Left lobe of liver (tissue), 2 donors: ENCODE measurements at regions not wholly inside any gene's neighbourhood (a gene's known extent, or its start where the extent isn't known, plus 50 kb on each side); places are given as distances from the start of the nearest gene placed in this dataset.
"Not testable (repeated sequence)": the region's sequence is repeated elsewhere in the genome, so short reads cannot be mapped to it uniquely, and the experiment has no call there.

Experiments
- ATAC-seq: fragments of 200-7000 bp; cut with Tn5 transposase; one replicate; pipeline ENCODE4 v1.9.1; 2020; ENCODE audit warnings: mild to moderate bottlenecking, moderate library complexity
- DNase-seq: peaks from one replicate; pipeline ENCODE4 v3.0.0-alpha.2; 2020; ENCODE audit warnings: low spot score
- donor health status: DM: no; HTN: no; CAD: no; lungs with moderate emphysema.
- donor health status: DM: no; HTN: yes; CAD: no.

DNA sequence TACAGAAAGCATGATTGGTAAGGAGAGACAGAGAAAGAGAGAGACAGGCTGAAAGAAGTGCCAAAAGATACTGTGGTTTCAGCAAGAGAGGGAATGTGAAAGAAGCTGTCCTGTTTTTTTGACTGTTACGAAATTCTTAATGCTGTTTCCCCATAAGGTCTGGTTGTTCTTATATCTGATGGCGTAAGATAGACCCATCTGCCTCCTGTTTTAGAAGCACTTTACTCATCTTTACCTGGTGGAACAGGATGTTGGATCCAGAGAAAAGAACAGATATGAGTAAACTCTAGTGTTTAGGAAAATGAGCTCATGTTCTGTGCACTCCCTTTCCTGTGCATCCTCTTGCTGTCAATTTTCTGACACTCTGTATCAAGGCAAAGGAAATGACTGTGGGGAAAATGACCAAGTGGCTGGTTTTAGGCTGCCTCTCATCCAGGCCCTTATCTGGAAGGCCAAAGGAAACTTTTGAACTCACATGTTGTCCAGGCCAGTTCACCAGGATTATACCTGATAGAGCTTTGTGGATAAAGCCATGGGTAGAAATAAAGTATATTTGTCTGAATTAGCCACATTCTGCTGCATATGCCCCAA, 311.7 kb upstream of the HTR2C start:
- no peak for DNase-seq
- ATAC-seq: no peak

DNA sequence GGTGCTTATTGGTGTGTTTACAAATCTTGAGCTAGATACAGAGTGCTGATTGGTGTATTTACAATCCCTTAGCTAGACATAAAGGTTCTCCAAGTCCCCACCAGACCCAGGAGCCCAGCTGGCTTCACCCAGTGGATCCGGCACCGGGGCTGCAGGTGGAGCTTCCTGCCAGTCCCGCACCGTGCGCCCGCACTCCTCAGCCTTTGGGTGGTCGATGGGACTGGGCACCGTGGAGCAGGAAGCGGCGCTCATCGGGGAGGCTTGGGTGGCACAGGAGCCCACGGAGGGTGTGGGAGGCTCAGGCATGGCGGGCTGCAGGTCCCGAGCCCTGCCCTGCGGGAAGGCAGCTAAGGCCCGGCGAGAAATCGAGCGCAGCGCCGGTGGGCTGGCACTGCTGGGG, 313.5 kb upstream of the HTR2C start:
- DNase-seq, ATAC-seq: not testable (repeated sequence)

GRCh38 chrX:114268643-114269042, 315.2 kb upstream of the HTR2C start:
- ATAC-seq (no peak), DNase-seq (no peak)

- ATAC-seq (no peak), DNase-seq (no peak)
These were observed 316.7 kb upstream of the HTR2C start for GRCh38 chrX:114267142-114267541.

DNA sequence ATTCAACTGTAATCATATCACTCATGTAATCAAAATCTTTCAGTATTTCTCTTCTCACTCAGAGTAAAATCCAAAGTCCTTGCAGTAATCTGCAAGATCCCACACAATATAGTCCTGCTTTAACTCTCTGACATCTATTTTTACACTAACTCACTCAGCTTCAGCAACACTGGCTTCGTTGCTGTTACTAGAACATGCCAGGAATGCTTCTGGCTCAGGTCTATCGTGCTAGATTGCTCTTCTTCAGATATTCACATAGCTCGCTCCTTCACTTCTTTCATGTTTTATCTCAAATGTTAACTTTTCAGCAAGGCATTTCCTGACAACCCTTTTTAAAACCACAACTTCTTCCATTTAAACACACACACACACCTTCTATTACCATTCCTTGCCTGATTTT, 331.7 kb upstream of the HTR2C start:
- ATAC-seq (no peak), DNase-seq (no peak)

GRCh38 chrX:114251575-114251974, 332.3 kb upstream of the HTR2C start:
- no peak for ATAC-seq
- DNase-seq: no peak

GRCh38 chrX:114221445-114221844, 362.4 kb upstream of the HTR2C start:
- no peak for ATAC-seq
- no peak for DNase-seq

GRCh38 chrX:114210879-114211278, 373.0 kb upstream of the HTR2C start:
- DNase-seq (no peak), ATAC-seq (no peak)

DNA sequence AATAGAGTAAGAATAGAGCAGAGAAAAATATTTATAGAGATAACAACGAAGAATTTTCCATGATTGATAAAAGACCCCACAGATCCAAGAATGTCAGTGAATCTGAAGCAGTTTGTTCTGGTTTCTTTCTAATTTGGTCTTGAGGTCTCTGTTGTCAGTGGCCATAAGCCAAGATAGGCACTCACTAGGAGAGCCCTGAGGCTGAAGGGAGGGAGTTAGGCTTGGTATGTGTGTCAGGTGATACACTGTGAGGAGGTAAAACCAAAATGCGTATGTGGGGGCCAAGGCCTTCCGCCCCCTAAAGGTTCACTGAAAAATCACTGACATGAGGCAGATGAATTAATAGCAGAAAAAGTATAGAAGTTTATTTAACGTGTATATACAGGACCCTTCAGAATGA, 382.3 kb upstream of the HTR2C start:
- DNase-seq (no peak), ATAC-seq (no peak)

GRCh38 chrX:114181195-114181594, 402.7 kb upstream of the HTR2C start:
- ATAC-seq (no peak), DNase-seq (no peak)

DNA sequence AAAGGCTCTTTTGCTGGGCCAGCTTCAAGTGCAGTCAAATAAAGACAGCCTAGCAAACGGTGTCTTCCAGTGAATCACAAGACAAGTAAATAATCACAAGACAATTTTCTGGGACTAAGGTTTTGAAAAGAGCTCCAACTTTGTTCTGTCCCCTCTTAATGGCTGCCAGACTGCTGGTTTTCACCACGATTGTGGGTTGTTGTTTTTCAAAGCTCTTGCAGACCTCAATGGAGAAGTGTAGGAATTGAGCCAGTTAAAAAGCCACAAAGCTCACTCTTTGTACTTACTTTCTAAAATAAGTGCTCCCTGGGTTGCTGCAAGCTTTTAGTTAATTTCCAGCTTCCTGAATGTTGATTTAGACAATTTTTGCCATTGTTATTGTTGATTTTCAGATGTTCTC, 405.8 kb upstream of the HTR2C start:
- ATAC-seq: no peak
- DNase-seq: no peak

GRCh38 chrX:114167276-114167675, 416.6 kb upstream of the HTR2C start:
- not testable (repeated sequence) for DNase-seq, ATAC-seq

DNA sequence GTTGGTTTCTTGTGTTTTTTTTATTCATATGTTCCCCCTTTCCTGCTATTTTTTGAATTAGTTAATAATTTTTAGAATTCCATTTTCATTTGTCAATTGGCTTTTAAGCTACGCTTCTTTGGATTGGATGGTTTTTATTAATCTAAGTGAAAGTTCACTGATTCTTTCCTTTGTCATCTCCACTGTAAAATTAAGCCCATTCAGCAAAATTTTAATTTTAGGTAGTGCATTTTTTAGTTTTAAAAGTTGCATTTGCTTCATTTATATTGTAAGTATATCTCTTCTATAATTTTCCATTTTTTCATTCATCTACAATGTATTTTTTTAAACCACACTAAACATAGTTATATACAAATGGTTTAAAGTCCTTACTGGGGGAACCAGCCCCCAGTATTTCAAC, 417.3 kb upstream of the HTR2C start:
- DNase-seq: no peak
- no peak for ATAC-seq

GRCh38 chrX:114165537-114165936, 418.3 kb upstream of the HTR2C start:
- DNase-seq (no peak), ATAC-seq (no peak)

DNA sequence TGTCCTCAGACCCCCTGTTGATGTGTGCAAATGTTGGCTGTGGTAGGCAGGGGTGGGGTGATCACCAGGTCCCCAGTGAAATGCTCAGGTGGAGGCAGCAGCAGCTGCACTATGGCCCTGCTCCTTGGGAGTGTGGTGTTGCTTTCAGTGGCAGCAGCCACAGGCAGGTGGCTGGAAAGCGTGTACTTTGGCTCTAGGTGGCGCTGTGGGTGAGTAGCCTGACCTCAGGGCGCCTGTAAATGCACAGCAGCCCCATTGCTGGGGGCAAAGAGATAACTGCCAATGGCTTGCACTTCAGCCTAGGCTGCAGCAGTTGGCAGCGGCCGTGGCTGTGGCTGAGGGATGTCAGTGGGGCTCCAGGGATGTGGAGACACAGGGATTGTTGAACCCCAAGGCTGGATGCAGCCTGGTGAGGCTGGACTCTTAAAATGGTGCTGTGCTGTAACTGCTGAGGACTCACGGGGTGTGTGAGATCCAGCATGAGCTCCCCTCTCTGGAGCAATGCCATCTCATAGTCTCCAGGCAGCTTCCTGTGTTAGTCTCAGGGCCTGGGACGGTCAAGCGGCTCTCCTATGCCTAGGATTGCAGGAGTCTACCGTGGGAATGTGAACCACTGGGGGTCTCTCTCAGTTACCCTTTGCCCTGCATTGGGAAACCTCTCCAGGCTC, 421.7 kb upstream of the HTR2C start:
- ATAC-seq (no peak), DNase-seq (no peak)

DNA sequence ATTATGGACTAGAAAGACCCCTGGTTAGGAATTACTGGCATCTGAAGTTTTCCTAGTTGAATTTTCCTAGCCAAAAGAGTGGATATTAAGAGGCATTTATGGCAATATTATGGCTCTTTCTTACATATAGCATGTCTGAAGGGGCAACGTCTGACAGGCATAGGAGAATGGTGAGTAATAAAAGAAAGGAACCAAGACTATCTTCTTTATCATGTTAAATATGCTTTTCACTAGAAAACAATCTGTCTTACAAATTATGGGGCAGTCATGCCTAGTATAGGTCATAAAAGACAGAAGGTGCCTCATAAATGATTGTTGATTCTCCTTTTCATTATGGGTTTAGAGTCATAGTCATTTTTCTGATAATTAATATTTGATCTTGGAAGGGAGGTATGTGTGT, 431.1 kb upstream of the HTR2C start:
- ATAC-seq (no peak), DNase-seq (no peak)

- no peak for DNase-seq
- no peak for ATAC-seq
These were observed 431.8 kb upstream of the HTR2C start for GRCh38 chrX:114152130-114152529.

DNA sequence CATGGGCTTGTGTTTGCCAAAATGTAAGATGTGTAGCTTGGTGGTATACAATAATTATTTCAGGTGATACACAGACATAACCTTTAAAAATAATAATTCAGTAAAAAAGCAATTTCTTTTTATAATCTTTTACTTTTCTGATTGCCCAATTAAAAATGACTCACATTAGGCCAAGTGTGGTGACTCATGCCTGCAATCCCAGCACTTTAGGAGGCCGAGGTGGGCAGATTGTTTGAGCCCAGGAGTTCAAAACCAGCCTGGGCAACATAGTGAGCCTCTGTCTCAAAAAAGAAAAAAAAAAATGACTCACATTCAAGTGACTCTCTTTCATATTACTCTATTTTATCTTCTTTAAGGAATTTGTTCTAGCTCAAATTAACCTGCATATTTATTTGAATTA, 449.4 kb upstream of the HTR2C start:
- ATAC-seq: no peak
- no peak for DNase-seq

- no peak for DNase-seq
- no peak for ATAC-seq
These were observed 456.4 kb upstream of the HTR2C start for GRCh38 chrX:114127411-114128025.

DNA sequence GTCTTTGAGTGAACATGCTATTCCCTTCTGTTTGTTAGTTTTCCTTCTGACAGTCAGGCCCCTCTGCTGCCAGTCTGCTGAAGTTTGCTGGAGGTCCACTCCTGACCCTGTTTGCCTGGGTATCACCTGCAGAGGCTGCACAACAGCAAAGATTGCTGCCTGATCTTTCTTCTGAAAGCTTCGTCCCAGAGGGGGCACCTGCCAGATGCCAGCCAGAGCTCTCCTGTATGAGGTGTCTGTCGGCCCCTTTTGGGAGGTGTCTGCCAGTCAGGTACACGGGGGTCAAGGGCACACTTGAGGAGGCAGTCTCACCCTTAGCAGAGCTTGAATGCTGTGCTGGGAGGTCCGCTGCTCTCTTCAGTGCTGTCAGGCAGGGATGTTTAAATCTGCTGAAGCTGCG, 456.9 kb upstream of the HTR2C start:
- no peak for DNase-seq
- ATAC-seq: no peak

GRCh38 chrX:114101081-114101480, 482.8 kb upstream of the HTR2C start:
- DNase-seq (no peak), ATAC-seq (no peak)

DNA sequence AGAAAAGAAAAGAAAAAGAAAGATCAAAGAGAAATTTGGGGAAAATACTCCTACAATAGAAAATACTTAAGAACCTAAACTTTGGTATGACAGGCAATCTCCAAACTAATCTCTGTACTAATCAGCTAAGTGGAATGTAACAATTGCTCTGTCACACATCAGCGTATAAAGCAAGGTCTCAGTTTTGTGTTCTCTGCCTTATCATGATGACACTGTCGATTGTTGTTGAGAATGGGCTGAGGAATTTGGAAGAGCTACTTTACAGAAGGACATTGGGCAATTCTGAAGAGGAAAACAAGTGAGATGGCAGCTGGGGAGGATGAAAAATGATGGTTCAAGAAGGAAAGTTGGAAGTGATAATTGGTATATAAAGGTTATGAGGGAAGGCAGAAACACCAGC, 486.0 kb upstream of the HTR2C start:
- ATAC-seq (no peak), DNase-seq (no peak)

DNA sequence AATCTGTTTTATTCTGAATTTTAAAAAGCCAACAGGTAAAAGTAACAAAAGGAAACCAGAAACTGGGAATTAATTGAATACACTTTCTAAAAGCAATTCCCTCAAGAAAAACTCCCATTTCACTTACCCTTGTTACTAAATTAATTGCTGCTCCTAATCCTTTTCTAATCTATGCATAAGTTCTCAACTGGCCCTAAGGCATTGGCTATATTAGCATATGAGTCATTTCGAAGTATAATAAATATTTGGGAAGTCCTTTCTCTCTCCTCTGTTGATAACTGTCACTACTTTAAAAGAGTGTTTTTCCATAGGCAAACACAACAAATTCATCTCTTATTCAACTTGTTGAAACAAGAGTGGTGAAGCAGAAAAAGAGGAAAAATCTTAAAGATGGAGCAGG, 486.5 kb upstream of the HTR2C start:
- DNase-seq: no peak

More for the DNA sequence above, 486.5 kb upstream of the HTR2C start:
- no peak for ATAC-seq
